Adrenal gland (tissue), 9 donors: ENCODE measurements at regions not wholly inside any gene's neighbourhood (a gene's known extent, or its start where the extent isn't known, plus 50 kb on each side); places are given as distances from the start of the nearest gene placed in this dataset.

Source experiments
- DNase-seq, 7 donors: peaks; one replicate each; pipeline ENCODE4 v3.0.0-alpha.2; 2019 to 2020
- H3K27ac ChIP-seq, 5 donors: fragments of 200-600 bp; sonication (generic) in 4 of 5; 1 replicate in 3 of 5; 2 replicates in 2 of 5; pipeline versions ENCODE4 v1.5.1 to v1.8.0; 2016 to 2020; ENCODE audit warnings: mild to moderate bottlenecking in 1 of 5
- H3K27me3 ChIP-seq: fragments of 200-600 bp; 2 replicates; pipeline ENCODE4 v1.8.0; 2021
- H3K36me3 ChIP-seq, 2 donors: fragments of 200-600 bp; replicated peaks in 1 of 2; 1 replicate in 1 of 2; 2 replicates in 1 of 2; pipeline versions ENCODE4 v1.5.1 to v1.8.0; 2018 to 2022
- H3K4me1 ChIP-seq, 2 donors: fragments of 200-600 bp; replicated peaks in 1 of 2; 1 replicate in 1 of 2; 2 replicates in 1 of 2; pipeline versions ENCODE4 v1.5.1 to v1.8.0; 2018 to 2021
- H3K4me3 ChIP-seq, 4 donors: fragments of 200-600 bp; sonication (generic) in 3 of 4; one replicate each; pipeline ENCODE4 v1.5.1; 2016 to 2018
- H3K9me3 ChIP-seq, 3 donors: fragments of 200-600 bp; sonication (generic) in 1 of 3; replicated peaks in 1 of 3; 1 replicate in 2 of 3; 2 replicates in 1 of 3; pipeline versions ENCODE4 v1.5.1 to v1.8.0; 2016 to 2021
- POLR2A ChIP-seq, 2 donors: fragments of 450-650 bp; IDR thresholded peaks; one replicate each; pipeline ENCODE4 v1.6.1; 2017; ENCODE audit warnings: antibody characterized with exemption in 2 of 2, mild to moderate bottlenecking in 2 of 2, moderate library complexity in 1 of 2
- WGBS, 4 donors: extraction: QIAGEN DNeasy Blood & Tissue Kit in 2 of 4; methylation state at CpG; one replicate each; pipeline versions ENCODE4 v1.1.5 to v1.1.7; 2013 to 2017; 5-methylcytosine and 5-hydroxymethylcytosine counted together
- intact Hi-C, 2 donors: fragments of 100-400 bp; cut with DNase I; formaldehyde crosslinking; loops; one replicate each; pipeline versions ENCODE4 v1.14.1 to v1.15.0; 2022 to 2023
- TF ChIP-seq, protein P1 (sequence below), 6 experiments: fragments of 450-650 bp in 4 of 6; fragments of 200-600 bp in 2 of 6; sonication (generic) in 1 of 6; IDR thresholded peaks; 1 replicate in 5 of 6; 2 replicates in 1 of 6; pipeline versions ENCODE4 v1.5.1 to v1.8.0; 2016 to 2021; ENCODE audit warnings: antibody characterized with exemption in 6 of 6, mild to moderate bottlenecking in 2 of 6, moderate library complexity in 1 of 6
- donor health status: healthy with polysubstance abuse.
- donor health status: Bipolar disorder and iron deficiency.
- donor health status: DM: yes; HTN: yes; CAD: no.
- donor health status: DM: no; HTN: no; CAD: no.
- donor health status: DM: no; HTN: no; CAD: no.

DNA sequence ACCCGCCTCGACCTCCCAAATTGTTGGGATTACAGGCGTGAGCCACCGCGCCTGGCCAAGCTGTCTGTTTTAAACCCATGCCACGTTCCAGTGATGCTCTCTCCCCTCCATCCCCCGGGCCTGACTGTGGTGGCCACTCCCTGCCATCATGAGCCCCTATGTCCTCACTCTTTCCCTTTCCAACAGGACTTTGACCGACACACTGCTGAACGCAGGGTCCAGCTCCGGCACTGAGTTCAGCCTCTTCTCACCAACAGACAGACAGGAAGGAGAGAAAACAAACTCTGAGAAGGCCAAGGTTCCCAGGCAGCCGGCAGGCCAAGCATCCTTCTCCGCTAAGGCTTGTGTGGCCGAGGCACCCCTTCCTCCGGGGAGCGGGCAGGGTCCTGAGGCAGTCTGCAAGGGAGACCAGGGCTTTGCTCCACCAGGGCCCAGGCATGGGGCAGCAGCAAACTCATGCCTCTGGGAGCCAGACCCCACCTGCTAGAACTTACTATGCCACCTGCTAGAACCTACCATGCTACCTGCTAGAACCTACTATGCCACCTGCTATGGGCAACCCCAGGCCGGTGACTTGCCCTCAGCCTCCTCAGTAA lies 152.7 kb downstream of the CRYBB2 start:
- WGBS, 4 donors = 92 to 94% (median 93%) methylated on average over 10 to 16 of the region's 16 CpGs
- intact Hi-C loops = no loop called here
- no peak for TF ChIP-seq POLR2A (IDR thresholded peaks at IDR 0.05)
- TF ChIP-seq, protein P1, sequence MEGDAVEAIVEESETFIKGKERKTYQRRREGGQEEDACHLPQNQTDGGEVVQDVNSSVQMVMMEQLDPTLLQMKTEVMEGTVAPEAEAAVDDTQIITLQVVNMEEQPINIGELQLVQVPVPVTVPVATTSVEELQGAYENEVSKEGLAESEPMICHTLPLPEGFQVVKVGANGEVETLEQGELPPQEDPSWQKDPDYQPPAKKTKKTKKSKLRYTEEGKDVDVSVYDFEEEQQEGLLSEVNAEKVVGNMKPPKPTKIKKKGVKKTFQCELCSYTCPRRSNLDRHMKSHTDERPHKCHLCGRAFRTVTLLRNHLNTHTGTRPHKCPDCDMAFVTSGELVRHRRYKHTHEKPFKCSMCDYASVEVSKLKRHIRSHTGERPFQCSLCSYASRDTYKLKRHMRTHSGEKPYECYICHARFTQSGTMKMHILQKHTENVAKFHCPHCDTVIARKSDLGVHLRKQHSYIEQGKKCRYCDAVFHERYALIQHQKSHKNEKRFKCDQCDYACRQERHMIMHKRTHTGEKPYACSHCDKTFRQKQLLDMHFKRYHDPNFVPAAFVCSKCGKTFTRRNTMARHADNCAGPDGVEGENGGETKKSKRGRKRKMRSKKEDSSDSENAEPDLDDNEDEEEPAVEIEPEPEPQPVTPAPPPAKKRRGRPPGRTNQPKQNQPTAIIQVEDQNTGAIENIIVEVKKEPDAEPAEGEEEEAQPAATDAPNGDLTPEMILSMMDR (IDR thresholded peaks at IDR 0.05) = no peak
- no peak for DNase-seq
- H3K36me3 ChIP-seq = no peaks in the 10 kb centered on the region
- no peaks in the 10 kb centered on the region for H3K27me3 ChIP-seq
- H3K27ac ChIP-seq = no peak overlapping the region
- no peaks in the 10 kb centered on the region for H3K9me3 ChIP-seq
- H3K4me3 ChIP-seq = no peak overlapping the region
- H3K4me1 ChIP-seq = no peaks in the 10 kb centered on the region

DNA sequence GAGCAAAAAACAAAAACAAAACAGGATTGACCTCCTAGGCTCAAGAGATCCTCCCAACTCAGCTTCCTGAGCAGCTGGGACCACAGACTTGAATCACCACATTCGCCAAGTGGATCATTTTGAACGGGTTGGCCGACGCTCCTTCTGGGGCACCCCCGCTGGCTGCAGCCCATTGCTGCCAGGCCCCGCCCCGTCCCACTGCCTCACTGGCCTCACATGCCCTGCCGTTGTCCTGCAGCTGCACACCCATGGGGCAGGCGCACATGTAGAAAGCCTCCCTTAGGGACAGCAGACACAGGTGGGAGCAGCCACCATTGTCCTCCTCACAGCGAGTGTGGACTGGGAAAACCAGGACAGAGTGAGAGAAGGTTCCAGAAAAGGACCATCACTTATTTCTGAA lies 154.5 kb downstream of the CRYBB2 start:
- Histone ChIP-seq H3K4me3 (no peak overlapping the region), H3K27me3 (no peaks in the 10 kb centered on the region), H3K27ac (no peak overlapping the region), H3K36me3 (no peaks in the 10 kb centered on the region), H3K4me1 (no peaks in the 10 kb centered on the region), H3K9me3 (no peaks in the 10 kb centered on the region)
- intact Hi-C loops = no loop called here
- no peak for DNase-seq
- WGBS, 4 donors = 89 to 99% (median 94%) methylated on average over 9 to 10 of the region's 10 CpGs
- TF ChIP-seq, protein P1 (IDR thresholded peaks at IDR 0.05) = no peak
- TF ChIP-seq POLR2A (IDR thresholded peaks at IDR 0.05) = no peak

DNA sequence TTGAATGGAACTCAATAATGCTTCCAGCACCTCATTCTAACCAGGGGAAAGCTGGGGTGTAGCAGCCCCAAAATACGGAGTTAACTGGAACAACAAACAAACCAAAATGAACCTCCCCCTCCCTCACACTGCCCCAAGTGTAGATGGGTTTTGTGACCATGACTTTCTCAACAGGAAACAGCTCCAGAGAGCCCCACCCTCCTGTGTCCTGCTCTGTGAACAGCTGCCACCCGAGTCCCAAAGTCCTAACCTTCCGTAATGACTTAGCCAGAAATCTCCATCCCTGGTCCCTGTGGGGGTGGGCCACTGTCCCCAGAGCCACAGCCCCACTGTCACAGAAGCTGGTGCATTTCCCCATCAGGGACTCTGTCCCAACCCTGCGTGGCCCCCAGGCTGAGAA lies 155.4 kb downstream of the CRYBB2 start:
- Histone ChIP-seq H3K4me1 (no peaks in the 10 kb centered on the region), H3K4me3 (no peak overlapping the region), H3K27me3 (no peaks in the 10 kb centered on the region), H3K9me3 (no peaks in the 10 kb centered on the region), H3K36me3 (peaks cover 0 to 2% of the 10 kb centered on the region in 2 donors), H3K27ac (no peak overlapping the region)
- no peak for DNase-seq
- TF ChIP-seq, protein P1 (IDR thresholded peaks at IDR 0.05) = no peak
- no peak for TF ChIP-seq POLR2A (IDR thresholded peaks at IDR 0.05)
- 56 to 84% (median 75%) methylated on average over 1 to 4 of the region's 4 CpGs for WGBS, 4 donors
- intact Hi-C loops = no loop called here

- Histone ChIP-seq H3K36me3 (peaks cover 0 to 10% of the 10 kb centered on the region in 2 donors), H3K4me1 (no peaks in the 10 kb centered on the region), H3K4me3 (no peak overlapping the region), H3K27me3 (no peaks in the 10 kb centered on the region), H3K27ac (no peak overlapping the region), H3K9me3 (no peaks in the 10 kb centered on the region)
- TF ChIP-seq POLR2A (IDR thresholded peaks at IDR 0.05) = no peak
- TF ChIP-seq, protein P1 (IDR thresholded peaks at IDR 0.05) = no peak
- no peak for DNase-seq
- 88 to 100% (median 92%) methylated on average over 5 to 11 of the region's 11 CpGs for WGBS, 4 donors
- intact Hi-C loops = no loop called here
Measured at GRCh38 chr22:25375683-25376082, 156.2 kb downstream of the CRYBB2 start.
